ENCODE measurements at regions not wholly inside any gene's neighbourhood (a gene's known extent, or its start where the extent isn't known, plus 50 kb on each side); places are given as distances from the start of the nearest gene placed in this dataset.

DNA sequence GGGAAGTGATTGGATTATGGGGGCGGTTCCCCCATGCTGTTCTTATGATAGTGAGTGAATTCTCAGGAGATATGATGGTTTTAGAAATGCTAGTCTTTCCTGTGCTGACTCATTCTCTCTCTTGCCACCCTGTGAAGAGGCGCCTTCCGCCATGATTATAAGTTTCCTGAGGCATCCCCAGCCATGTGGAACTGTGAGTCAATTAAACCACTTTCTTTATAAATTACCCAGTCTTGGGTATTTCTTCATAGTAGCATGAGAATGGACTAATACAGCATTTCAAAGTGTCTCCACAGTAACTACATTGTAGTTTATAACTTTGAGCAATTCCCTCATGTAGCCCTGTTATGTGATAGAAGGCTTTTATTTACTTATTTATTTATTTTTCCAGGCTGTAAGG, 128.8 kb upstream of the CHRNA7 start:
- POLR2A ChIA-PET = no interaction called here
- 41% methylated on average over 3 of the region's 3 CpGs for WGBS (ENCODE audit: low lambda C conversion rate)
- CTCF ChIA-PET (ENCODE audit: low intra/inter-chr PET ratio, low total read pairs) = no interaction called here
- DNase-seq (ENCODE audit: low spot score) (no peak), FAIRE-seq (no peak), ATAC-seq (no peak)
- Histone ChIP-seq H4K20me1 (ENCODE audit: insufficient read depth, low read length) (no peaks in the 10 kb centered on the region), H3K27me3 (ENCODE audit: control insufficient read depth in 1 of 2, insufficient read depth in 2 of 2, low read length in 2 of 2) (peaks cover 0 to 14% of the 10 kb centered on the region in 2 experiments; a peak in 2 of 5 replicates), H3K9me3 (ENCODE audit: low read length) (peaks cover 16% of the 10 kb centered on the region; the same call in 1 of the 2 replicates), H3K4me2 (ENCODE audit: low read depth, low read length) (no peak overlapping the region), H3K4me3 (replicated peaks in 1 of 3; ENCODE audit: insufficient read depth in 1 of 3, low read depth in 2 of 3, low read length in 3 of 3) (no peak overlapping the region), H2AFZ (ENCODE audit: low read length) (no peak overlapping the region), H3K4me1 (ENCODE audit: insufficient read depth, low read length) (no peaks in the 10 kb centered on the region), H3K27ac (ENCODE audit: extremely low read length, insufficient read depth, low read length) (no peak overlapping the region), H3K9ac (ENCODE audit: insufficient read depth, low read depth, low read length) (no peak overlapping the region), H3K79me2 (ENCODE audit: insufficient read depth, low read length) (no peaks in the 10 kb centered on the region), H3K36me3 (replicated peaks in 1 of 2; ENCODE audit: control insufficient read depth in 1 of 2, insufficient read depth in 2 of 2, low read length in 2 of 2) (no peaks in the 10 kb centered on the region)
- intact Hi-C loops (cut with micrococcal nuclease; ENCODE audit: unreplicated experiment) = no loop called here
- in situ Hi-C loops (cut with HindIII; ENCODE audit: extremely low pct_ligation_motif_present, low pct_unique_long_range_greater_than_20kb) = no loop called here
- BruUV-seq (replicated peaks) = no TSS peak
- no peak for TF ChIP-seq MTA3 (CRISPR knock-in tag; IDR thresholded peaks at IDR 0.05)
- no peak for TF ChIP-seq MED8 (CRISPR knock-in tag; IDR thresholded peaks at IDR 0.05; ENCODE audit: insufficient replicate concordance)
- TF ChIP-seq IRX3 (CRISPR knock-in tag; IDR thresholded peaks at IDR 0.05; ENCODE audit: borderline replicate concordance, low read depth) = no peak
- TF ChIP-seq, protein P1, sequence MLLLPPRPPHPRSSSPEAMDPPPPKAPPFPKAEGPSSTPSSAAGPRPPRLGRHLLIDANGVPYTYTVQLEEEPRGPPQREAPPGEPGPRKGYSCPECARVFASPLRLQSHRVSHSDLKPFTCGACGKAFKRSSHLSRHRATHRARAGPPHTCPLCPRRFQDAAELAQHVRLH (CRISPR knock-in tag; IDR thresholded peaks at IDR 0.05; ENCODE audit: borderline replicate concordance, low read depth) = no peak
- TF ChIP-seq, protein P2, sequence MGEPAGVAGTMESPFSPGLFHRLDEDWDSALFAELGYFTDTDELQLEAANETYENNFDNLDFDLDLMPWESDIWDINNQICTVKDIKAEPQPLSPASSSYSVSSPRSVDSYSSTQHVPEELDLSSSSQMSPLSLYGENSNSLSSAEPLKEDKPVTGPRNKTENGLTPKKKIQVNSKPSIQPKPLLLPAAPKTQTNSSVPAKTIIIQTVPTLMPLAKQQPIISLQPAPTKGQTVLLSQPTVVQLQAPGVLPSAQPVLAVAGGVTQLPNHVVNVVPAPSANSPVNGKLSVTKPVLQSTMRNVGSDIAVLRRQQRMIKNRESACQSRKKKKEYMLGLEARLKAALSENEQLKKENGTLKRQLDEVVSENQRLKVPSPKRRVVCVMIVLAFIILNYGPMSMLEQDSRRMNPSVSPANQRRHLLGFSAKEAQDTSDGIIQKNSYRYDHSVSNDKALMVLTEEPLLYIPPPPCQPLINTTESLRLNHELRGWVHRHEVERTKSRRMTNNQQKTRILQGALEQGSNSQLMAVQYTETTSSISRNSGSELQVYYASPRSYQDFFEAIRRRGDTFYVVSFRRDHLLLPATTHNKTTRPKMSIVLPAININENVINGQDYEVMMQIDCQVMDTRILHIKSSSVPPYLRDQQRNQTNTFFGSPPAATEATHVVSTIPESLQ (CRISPR knock-in tag; conservative IDR thresholded peaks at IDR 0.05) = no peak
- TF ChIP-seq ZNF782 (CRISPR knock-in tag; IDR thresholded peaks at IDR 0.05; ENCODE audit: borderline replicate concordance) = no peak
- TF ChIP-seq, protein P3, sequence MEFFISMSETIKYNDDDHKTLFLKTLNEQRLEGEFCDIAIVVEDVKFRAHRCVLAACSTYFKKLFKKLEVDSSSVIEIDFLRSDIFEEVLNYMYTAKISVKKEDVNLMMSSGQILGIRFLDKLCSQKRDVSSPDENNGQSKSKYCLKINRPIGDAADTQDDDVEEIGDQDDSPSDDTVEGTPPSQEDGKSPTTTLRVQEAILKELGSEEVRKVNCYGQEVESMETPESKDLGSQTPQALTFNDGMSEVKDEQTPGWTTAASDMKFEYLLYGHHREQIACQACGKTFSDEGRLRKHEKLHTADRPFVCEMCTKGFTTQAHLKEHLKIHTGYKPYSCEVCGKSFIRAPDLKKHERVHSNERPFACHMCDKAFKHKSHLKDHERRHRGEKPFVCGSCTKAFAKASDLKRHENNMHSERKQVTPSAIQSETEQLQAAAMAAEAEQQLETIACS (CRISPR knock-in tag; IDR thresholded peaks at IDR 0.05) = no peak
- TF ChIP-seq, protein P4, sequence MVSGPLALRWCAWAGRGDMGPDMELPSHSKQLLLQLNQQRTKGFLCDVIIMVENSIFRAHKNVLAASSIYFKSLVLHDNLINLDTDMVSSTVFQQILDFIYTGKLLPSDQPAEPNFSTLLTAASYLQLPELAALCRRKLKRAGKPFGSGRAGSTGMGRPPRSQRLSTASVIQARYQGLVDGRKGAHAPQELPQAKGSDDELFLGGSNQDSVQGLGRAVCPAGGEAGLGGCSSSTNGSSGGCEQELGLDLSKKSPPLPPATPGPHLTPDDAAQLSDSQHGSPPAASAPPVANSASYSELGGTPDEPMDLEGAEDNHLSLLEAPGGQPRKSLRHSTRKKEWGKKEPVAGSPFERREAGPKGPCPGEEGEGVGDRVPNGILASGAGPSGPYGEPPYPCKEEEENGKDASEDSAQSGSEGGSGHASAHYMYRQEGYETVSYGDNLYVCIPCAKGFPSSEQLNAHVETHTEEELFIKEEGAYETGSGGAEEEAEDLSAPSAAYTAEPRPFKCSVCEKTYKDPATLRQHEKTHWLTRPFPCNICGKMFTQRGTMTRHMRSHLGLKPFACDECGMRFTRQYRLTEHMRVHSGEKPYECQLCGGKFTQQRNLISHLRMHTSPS (CRISPR knock-in tag; IDR thresholded peaks at IDR 0.05; ENCODE audit: low read depth) = no peak
- no peak for TF ChIP-seq SMARCE1 (IDR thresholded peaks at IDR 0.05; ENCODE audit: borderline replicate concordance)
- no peak for TF ChIP-seq ZNF644 (CRISPR knock-in tag; IDR thresholded peaks at IDR 0.05; ENCODE audit: low read depth)
- TF ChIP-seq, protein P5, sequence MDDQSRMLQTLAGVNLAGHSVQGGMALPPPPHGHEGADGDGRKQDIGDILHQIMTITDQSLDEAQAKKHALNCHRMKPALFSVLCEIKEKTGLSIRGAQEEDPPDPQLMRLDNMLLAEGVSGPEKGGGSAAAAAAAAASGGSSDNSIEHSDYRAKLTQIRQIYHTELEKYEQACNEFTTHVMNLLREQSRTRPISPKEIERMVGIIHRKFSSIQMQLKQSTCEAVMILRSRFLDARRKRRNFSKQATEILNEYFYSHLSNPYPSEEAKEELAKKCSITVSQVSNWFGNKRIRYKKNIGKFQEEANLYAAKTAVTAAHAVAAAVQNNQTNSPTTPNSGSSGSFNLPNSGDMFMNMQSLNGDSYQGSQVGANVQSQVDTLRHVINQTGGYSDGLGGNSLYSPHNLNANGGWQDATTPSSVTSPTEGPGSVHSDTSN (CRISPR knock-in tag; IDR thresholded peaks at IDR 0.05; ENCODE audit: borderline replicate concordance) = no peak
- TF ChIP-seq MBNL3 (CRISPR knock-in tag; conservative IDR thresholded peaks at IDR 0.05) = no peak
- no peak for TF ChIP-seq TCF12 (IDR thresholded peaks at IDR 0.05)
- TF ChIP-seq TCF12 (CRISPR knock-in tag; IDR thresholded peaks at IDR 0.05) = no peak
- no peak for TF ChIP-seq ZEB1 (IDR thresholded peaks at IDR 0.05; ENCODE audit: insufficient replicate concordance, low read depth)
- TF ChIP-seq ZNF614 (CRISPR knock-in tag; IDR thresholded peaks at IDR 0.05; ENCODE audit: borderline replicate concordance) = no peak
- no peak for TF ChIP-seq ZFP36L1 (CRISPR knock-in tag; IDR thresholded peaks at IDR 0.05)
- no peak for TF ChIP-seq ELF1 (CRISPR knock-in tag; IDR thresholded peaks at IDR 0.05)
- TF ChIP-seq RFX1 (IDR thresholded peaks at IDR 0.05) = no peak
- TF ChIP-seq, protein P6, sequence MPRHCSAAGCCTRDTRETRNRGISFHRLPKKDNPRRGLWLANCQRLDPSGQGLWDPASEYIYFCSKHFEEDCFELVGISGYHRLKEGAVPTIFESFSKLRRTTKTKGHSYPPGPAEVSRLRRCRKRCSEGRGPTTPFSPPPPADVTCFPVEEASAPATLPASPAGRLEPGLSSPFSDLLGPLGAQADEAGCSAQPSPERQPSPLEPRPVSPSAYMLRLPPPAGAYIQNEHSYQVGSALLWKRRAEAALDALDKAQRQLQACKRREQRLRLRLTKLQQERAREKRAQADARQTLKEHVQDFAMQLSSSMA (CRISPR knock-in tag; IDR thresholded peaks at IDR 0.05) = no peak

All from HepG2 (cell line).